ENCODE measurements at regions not wholly inside any gene's neighbourhood (a gene's known extent, or its start where the extent isn't known, plus 50 kb on each side); places are given as distances from the start of the nearest gene placed in this dataset.
"Not testable (repeated sequence)": the region's sequence is repeated elsewhere in the genome, so short reads cannot be mapped to it uniquely, and the experiment has no call there.

DNA sequence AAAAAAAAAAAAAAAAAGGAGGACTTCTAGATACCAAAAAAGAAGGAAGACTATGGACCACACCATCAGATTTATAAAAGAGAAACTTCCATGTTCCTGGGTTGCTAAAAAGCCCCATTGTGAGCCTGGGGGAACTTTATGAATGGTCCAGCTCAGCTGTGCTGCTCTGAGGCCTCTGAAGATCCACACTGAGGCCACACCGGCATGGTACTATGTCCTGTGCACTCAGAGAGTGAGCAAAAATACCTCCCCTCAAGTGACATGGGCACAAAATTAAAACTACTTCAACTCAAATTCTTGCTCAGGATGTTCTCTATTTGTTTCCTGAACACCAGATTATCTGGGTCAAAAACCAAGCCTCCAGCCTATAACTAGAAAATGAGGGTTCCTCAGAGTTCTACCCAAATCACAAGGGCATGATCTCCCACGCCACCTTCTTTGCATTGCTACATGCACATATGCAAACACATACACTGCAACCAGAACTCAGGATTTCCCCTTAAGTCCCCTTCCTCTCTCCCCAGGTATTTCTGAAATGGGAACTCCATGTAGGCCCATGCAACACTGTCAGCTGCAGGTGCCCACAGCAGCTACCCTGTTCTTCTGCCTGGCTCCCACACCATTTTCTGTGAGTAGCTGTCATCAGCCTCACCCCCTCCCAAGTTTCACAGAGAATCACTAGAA is 94.4 kb downstream of the SH3GLB1 start:
- Histone ChIP-seq H3K4ac (ENCODE audit: low read length) (no peak overlapping the region), H2AFZ (ENCODE audit: low read length) (peak overlapping the region; percentile 29), H3K4me1 (ENCODE audit: control insufficient read depth in 2 of 2, insufficient read depth in 1 of 2, low read depth in 1 of 2, low read length in 2 of 2) (peaks cover 0 to 2% of the 10 kb centered on the region in 2 donors), H3K18ac (ENCODE audit: low read length) (no peak overlapping the region), H4K91ac (ENCODE audit: low read depth, low read length, poor library complexity) (no peak overlapping the region), H3K23ac (ENCODE audit: low read depth, low read length, poor library complexity) (no peak overlapping the region), H3K27ac (replicated peaks; ENCODE audit: low read length) (no peak overlapping the region), H3K9me3 (replicated peaks in 1 of 2; ENCODE audit: control insufficient read depth in 2 of 2, insufficient read depth in 1 of 2, low read depth in 1 of 2, low read length in 2 of 2) (peaks cover 0 to 2% of the 10 kb centered on the region in 2 donors), H3K27me3 (ENCODE audit: control insufficient read depth in 3 of 3, insufficient read depth in 3 of 3, low read depth in 1 of 3, low read length in 3 of 3) (no peaks in the 10 kb centered on the region), H2BK12ac (ENCODE audit: low read length) (no peak overlapping the region), H2AK5ac (ENCODE audit: low read depth, low read length) (no peak overlapping the region), H2BK5ac (ENCODE audit: low read length) (no peak overlapping the region), H3K4me2 (ENCODE audit: insufficient read depth, low read length, poor library complexity, severe bottlenecking) (no peak overlapping the region), H3K14ac (ENCODE audit: low read length) (no peak overlapping the region), H4K8ac (ENCODE audit: low read depth, low read length) (no peak overlapping the region), H3K79me1 (ENCODE audit: low read depth, low read length) (peaks cover 1% of the 10 kb centered on the region), H3K4me3 (ENCODE audit: low read length in 2 of 2) (no peak overlapping the region), H3K36me3 (replicated peaks in 1 of 2; ENCODE audit: control insufficient read depth in 2 of 2, insufficient read depth in 2 of 2, low read length in 2 of 2) (no peaks in the 10 kb centered on the region), H2BK120ac (ENCODE audit: low read depth, low read length) (no peak overlapping the region), H3K9ac (ENCODE audit: low read depth, low read length, poor library complexity) (no peak overlapping the region), H2BK15ac (ENCODE audit: low read length) (no peak overlapping the region)
- no peak for DNase-seq (ENCODE audit: low spot score)
- no CpG with 5 or more reads among the region's 2 CpGs for WGBS, 2 donors (ENCODE audit: extremely low coverage in 2 of 2, insufficient read length in 2 of 2, insufficient replicate concordance in 1 of 2)

DNA sequence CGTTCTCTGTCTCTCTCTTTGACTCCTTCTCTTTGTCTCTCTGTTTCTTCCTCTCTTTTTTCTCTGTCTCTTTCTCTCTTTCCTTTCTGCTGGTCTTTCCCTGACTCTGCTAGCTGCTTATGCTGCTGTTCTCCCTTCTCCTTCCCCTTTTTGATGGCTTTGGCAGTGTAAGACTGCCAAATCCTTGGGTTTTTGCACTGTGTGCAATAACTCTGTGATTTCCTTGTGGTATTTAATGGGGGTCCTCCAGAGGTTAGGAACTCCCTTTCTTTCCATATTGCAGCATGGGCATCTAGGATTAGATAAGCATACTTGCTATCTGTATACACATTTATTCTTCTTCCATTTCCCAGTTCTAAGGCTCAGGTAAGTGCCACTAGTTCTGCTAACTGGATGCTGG is 99.3 kb downstream of the SH3GLB1 start:
- not testable (repeated sequence) for DNase-seq (ENCODE audit: low spot score); H3K4me1 ChIP-seq (ENCODE audit: control insufficient read depth in 2 of 2, insufficient read depth in 1 of 2, low read depth in 1 of 2, low read length in 2 of 2); H3K9me3 ChIP-seq (replicated peaks in 1 of 2; ENCODE audit: control insufficient read depth in 2 of 2, insufficient read depth in 1 of 2, low read depth in 1 of 2, low read length in 2 of 2); H2AFZ ChIP-seq (ENCODE audit: low read length); H3K4me3 ChIP-seq (ENCODE audit: low read length in 2 of 2); H2AK5ac ChIP-seq (ENCODE audit: low read depth, low read length); H3K27ac ChIP-seq (replicated peaks; ENCODE audit: low read length); H3K79me1 ChIP-seq (ENCODE audit: low read depth, low read length); H3K4ac ChIP-seq (ENCODE audit: low read length); H4K8ac ChIP-seq (ENCODE audit: low read depth, low read length); H3K23ac ChIP-seq (ENCODE audit: low read depth, low read length, poor library complexity); H3K36me3 ChIP-seq (replicated peaks in 1 of 2; ENCODE audit: control insufficient read depth in 2 of 2, insufficient read depth in 2 of 2, low read length in 2 of 2); H3K27me3 ChIP-seq (ENCODE audit: control insufficient read depth in 3 of 3, insufficient read depth in 3 of 3, low read depth in 1 of 3, low read length in 3 of 3); H3K9ac ChIP-seq (ENCODE audit: low read depth, low read length, poor library complexity); H2BK120ac ChIP-seq (ENCODE audit: low read depth, low read length); H2BK12ac ChIP-seq (ENCODE audit: low read length); H2BK5ac ChIP-seq (ENCODE audit: low read length); H4K91ac ChIP-seq (ENCODE audit: low read depth, low read length, poor library complexity); H3K4me2 ChIP-seq (ENCODE audit: insufficient read depth, low read length, poor library complexity, severe bottlenecking); H2BK15ac ChIP-seq (ENCODE audit: low read length); H3K14ac ChIP-seq (ENCODE audit: low read length); H3K18ac ChIP-seq (ENCODE audit: low read length)
- no CpG with 5 or more reads among the region's 1 CpG for WGBS, 2 donors (ENCODE audit: extremely low coverage in 2 of 2, insufficient read length in 2 of 2, insufficient replicate concordance in 1 of 2)

DNA sequence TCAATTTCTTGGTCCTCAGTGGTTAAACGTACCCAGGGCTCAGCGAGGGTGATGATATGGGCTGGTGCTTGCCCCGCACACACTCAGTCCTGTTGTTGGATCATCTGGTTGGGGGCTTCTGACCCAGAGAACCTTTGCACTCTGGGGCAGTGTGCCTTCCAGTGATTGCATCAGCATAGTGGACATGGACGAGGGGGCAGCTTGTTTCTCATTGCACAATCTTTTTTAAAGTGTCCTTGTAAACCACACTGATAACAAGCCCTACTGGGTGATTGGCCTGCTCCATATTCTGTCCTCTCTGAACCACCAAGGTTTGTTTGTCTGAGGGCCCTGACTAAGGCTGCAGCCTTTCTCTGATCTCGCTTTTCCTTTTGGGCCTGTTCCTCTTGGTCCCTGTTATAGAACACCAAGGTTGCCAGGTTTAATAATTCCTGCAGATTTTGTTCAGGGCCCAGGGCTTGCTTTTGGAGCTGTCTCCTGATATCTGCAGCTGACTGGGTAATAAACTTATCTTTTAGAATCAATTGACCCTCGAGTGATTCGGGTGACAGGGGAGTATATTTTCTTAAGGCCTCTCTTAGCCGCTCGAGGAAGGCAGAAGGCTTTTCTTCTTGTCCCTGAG is 101.6 kb downstream of the SH3GLB1 start:
- H2BK12ac ChIP-seq (ENCODE audit: low read length); H3K4me2 ChIP-seq (ENCODE audit: insufficient read depth, low read length, poor library complexity, severe bottlenecking); H2AK5ac ChIP-seq (ENCODE audit: low read depth, low read length); H2BK5ac ChIP-seq (ENCODE audit: low read length); DNase-seq (ENCODE audit: low spot score); H4K91ac ChIP-seq (ENCODE audit: low read depth, low read length, poor library complexity); H3K18ac ChIP-seq (ENCODE audit: low read length); H3K36me3 ChIP-seq (replicated peaks in 1 of 2; ENCODE audit: control insufficient read depth in 2 of 2, insufficient read depth in 2 of 2, low read length in 2 of 2); H3K27me3 ChIP-seq (ENCODE audit: control insufficient read depth in 3 of 3, insufficient read depth in 3 of 3, low read depth in 1 of 3, low read length in 3 of 3); H2BK120ac ChIP-seq (ENCODE audit: low read depth, low read length); H3K4ac ChIP-seq (ENCODE audit: low read length); H3K27ac ChIP-seq (replicated peaks; ENCODE audit: low read length); H3K4me3 ChIP-seq (ENCODE audit: low read length in 2 of 2); H3K4me1 ChIP-seq (ENCODE audit: control insufficient read depth in 2 of 2, insufficient read depth in 1 of 2, low read depth in 1 of 2, low read length in 2 of 2); H3K23ac ChIP-seq (ENCODE audit: low read depth, low read length, poor library complexity); H3K79me1 ChIP-seq (ENCODE audit: low read depth, low read length); H3K14ac ChIP-seq (ENCODE audit: low read length); H3K9ac ChIP-seq (ENCODE audit: low read depth, low read length, poor library complexity); H2BK15ac ChIP-seq (ENCODE audit: low read length); H4K8ac ChIP-seq (ENCODE audit: low read depth, low read length); H3K9me3 ChIP-seq (replicated peaks in 1 of 2; ENCODE audit: control insufficient read depth in 2 of 2, insufficient read depth in 1 of 2, low read depth in 1 of 2, low read length in 2 of 2): not testable (repeated sequence)
- no CpG with 5 or more reads among the region's 9 CpGs for WGBS, 2 donors (ENCODE audit: extremely low coverage in 2 of 2, insufficient read length in 2 of 2, insufficient replicate concordance in 1 of 2)
- H2AFZ ChIP-seq (ENCODE audit: low read length): peak overlapping the region; percentile 61

DNA sequence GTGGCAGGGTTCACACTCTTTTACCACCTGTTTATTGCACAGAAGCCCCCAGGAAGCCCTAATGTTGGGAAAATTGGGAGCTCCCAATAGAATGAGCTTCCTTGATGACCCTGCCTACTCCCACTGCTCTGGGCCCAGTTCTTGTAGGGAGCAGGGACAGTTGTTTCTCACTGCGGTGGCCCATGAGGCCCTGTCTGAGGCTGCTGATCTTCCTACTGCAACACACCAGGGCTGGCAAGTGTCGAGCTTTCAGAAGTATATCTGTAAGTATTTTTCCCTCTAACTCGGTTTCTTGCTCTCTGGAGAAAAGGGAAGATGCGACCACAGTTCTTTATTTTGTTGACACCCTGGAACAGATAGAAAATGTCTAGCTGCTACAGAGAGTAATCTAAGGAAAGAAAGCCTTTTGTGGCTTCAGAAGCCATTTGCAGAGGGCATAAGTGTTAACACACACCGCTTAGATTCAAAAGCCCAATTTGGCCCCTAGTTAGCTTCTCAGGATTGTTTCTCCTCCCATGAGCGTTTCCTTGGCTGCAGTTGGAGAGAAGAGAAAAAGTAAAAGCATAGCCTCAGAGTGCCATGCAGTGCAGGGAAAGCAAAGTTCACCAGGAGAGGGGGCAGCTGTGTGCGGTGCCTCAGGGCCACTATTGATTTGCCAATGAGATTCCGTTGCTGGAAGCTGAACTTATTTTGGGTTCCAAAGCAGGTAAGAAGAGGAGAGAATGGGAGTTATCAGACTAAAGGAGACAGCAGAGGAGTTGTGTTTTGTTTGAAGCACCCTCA is 102.6 kb downstream of the SELENOF start:
- WGBS, 2 donors (ENCODE audit: extremely low coverage in 2 of 2, insufficient read length in 2 of 2, insufficient replicate concordance in 1 of 2): no CpG with 5 or more reads among the region's 8 CpGs

More for the DNA sequence above, 102.6 kb downstream of the SELENOF start:
- Histone ChIP-seq H3K23ac (ENCODE audit: low read depth, low read length, poor library complexity) (no peak overlapping the region), H2BK5ac (ENCODE audit: low read length) (no peak overlapping the region), H2BK12ac (ENCODE audit: low read length) (no peak overlapping the region), H3K36me3 (replicated peaks in 1 of 2; ENCODE audit: control insufficient read depth in 2 of 2, insufficient read depth in 2 of 2, low read length in 2 of 2) (no peaks in the 10 kb centered on the region), H3K4me2 (ENCODE audit: insufficient read depth, low read length, poor library complexity, severe bottlenecking) (no peak overlapping the region), H4K8ac (ENCODE audit: low read depth, low read length) (no peak overlapping the region), H4K91ac (ENCODE audit: low read depth, low read length, poor library complexity) (no peak overlapping the region), H3K27me3 (ENCODE audit: control insufficient read depth in 3 of 3, insufficient read depth in 3 of 3, low read depth in 1 of 3, low read length in 3 of 3) (no peaks in the 10 kb centered on the region), H3K14ac (ENCODE audit: low read length) (no peak overlapping the region), H3K18ac (ENCODE audit: low read length) (no peak overlapping the region), H2BK15ac (ENCODE audit: low read length) (no peak overlapping the region), H3K4me3 (ENCODE audit: low read length in 2 of 2) (no peak overlapping the region), H3K9me3 (replicated peaks in 1 of 2; ENCODE audit: control insufficient read depth in 2 of 2, insufficient read depth in 1 of 2, low read depth in 1 of 2, low read length in 2 of 2) (no peaks in the 10 kb centered on the region), H3K4me1 (ENCODE audit: control insufficient read depth in 2 of 2, insufficient read depth in 1 of 2, low read depth in 1 of 2, low read length in 2 of 2) (peaks cover 0 to 1% of the 10 kb centered on the region in 2 donors), H3K27ac (replicated peaks; ENCODE audit: low read length) (no peak overlapping the region), H2AFZ (ENCODE audit: low read length) (peak overlapping the region; percentile 87), H2AK5ac (ENCODE audit: low read depth, low read length) (no peak overlapping the region), H3K9ac (ENCODE audit: low read depth, low read length, poor library complexity) (no peak overlapping the region), H2BK120ac (ENCODE audit: low read depth, low read length) (no peak overlapping the region), H3K79me1 (ENCODE audit: low read depth, low read length) (no peaks in the 10 kb centered on the region), H3K4ac (ENCODE audit: low read length) (no peak overlapping the region)
- DNase-seq (ENCODE audit: low spot score): no peak

Data from neuronal stem cell (in vitro differentiated cells).